Right ventricle myocardium superior (tissue), 1 donor: ENCODE measurements at regions not wholly inside any gene's neighbourhood (a gene's known extent, or its start where the extent isn't known, plus 50 kb on each side); places are given as distances from the start of the nearest gene placed in this dataset.
"Not testable (repeated sequence)": the region's sequence is repeated elsewhere in the genome, so short reads cannot be mapped to it uniquely, and the experiment has no call there.

Experiments
- ATAC-seq: fragments of 200-7000 bp; cut with Tn5 transposase; one replicate; pipeline ENCODE4 v1.9.1; 2020; ENCODE audit warnings: mild to moderate bottlenecking; ENCODE audit not compliant: poor library complexity
- DNase-seq: peaks from one replicate; pipeline ENCODE4 v3.0.0-alpha.2; 2020
- intact Hi-C: fragments of 100-400 bp; cut with DNase I; formaldehyde crosslinking; loops from one replicate; pipeline ENCODE4 v1.11.2; 2022
- donor health status: DM: no; HTN: yes; CAD: no; lungs with severe emphysema.

DNA sequence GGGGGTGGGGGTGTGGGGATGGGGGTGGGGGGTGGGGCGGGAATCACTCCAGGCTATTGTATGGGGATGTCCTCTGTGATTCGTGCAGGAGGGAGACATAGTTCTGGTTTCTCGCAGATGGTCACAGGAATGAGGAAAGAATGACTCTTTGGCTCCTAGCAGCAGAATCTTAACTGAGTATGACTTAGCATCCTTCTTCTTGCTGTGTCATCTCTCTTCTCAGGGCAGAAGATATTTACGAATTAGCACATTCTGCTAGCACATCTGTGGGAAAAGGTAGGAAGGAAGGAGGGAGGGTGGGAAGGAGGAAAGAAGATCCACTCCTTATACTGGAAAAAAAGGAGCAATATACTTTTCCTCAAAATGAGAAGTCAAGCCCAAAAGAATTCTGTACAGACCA, 686.8 kb upstream of the DEFB115 start:
- ATAC-seq, DNase-seq, intact Hi-C loops: not testable (repeated sequence)

GRCh38 chr20:30574337-30574736, 683.1 kb upstream of the DEFB115 start:
- intact Hi-C loops, ATAC-seq, DNase-seq: not testable (repeated sequence)

GRCh38 chr20:30579069-30579468, 678.4 kb upstream of the DEFB115 start:
- not testable (repeated sequence) for ATAC-seq, DNase-seq

GRCh38 chr20:30579824-30580438, 677.5 kb upstream of the DEFB115 start:
- DNase-seq = peak; percentile 64
- intact Hi-C loops = not testable (repeated sequence)
- peak; percentile 100 for ATAC-seq

More at GRCh38 chr20:30579069-30579468, 678.4 kb upstream of the DEFB115 start:
- intact Hi-C loops = not testable (repeated sequence)

DNA sequence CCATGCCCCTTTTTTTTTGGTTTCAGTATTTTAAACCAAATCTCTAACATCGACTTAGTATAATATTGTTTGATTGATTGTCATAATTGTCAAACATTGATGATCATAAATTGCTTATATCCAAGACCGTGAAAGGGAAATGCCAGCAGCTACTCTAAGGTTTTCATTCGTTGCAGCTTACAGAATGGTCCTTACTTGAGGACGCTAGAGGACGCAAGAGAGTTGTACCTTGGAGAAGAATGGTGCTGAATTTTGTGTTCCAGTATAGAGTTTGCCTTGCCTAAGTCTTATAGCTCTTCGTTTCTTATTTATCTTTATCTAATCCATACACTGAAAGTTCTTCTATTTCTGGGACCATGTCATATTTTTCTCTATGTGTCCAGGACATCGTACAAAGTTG, 675.6 kb upstream of the DEFB115 start:
- intact Hi-C loops, DNase-seq: not testable (repeated sequence)

DNA sequence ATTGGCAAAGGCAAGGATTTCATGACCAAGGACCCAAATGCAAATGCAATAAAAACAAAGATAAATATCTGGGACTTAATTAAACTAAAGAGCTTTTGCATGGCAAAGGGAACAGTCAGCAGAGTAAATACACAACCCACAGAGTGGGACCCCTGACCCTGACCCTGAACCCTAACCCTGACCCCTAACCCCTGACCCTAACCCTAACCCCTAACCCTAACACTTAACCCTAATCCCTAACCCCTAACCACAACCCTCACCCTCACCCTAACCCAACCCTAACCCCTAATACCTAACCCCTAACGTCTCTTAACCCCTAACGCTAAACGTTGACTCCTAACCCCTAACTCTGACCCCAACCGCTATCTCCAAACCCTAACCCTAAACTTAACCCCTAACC, 673.1 kb upstream of the DEFB115 start:
- intact Hi-C loops, DNase-seq, ATAC-seq: not testable (repeated sequence)

More for the DNA sequence above, 675.6 kb upstream of the DEFB115 start:
- ATAC-seq = not testable (repeated sequence)

DNA sequence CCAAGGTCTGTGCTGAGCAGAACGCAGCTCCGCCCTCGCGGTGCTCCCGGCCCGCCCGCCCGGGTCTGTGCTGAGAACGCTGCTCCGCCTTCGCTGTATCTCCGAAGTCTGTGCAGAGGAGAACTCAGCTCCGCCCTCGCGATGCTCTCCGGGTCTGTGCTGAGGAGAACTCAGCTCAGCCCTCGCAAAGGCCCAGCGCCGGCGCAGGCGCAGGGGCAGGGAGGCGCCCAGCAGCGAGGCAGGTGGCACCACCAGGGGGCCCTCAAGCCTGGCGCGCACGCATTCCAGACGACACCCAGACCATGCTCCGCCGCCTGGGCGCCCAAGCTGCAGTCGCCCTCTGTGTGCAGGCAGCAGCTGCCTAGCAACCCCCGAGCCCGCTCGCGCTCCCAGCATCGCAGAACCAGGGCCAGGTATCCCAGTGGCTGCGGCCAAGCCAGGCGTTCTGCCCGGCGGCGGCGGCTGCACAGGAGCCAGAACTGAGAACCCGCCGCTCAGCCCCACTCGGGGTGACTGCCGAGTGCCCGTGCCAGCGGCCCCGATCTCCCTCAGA, 672.1 kb upstream of the DEFB115 start:
- ATAC-seq (peak; percentile 99), DNase-seq (peak; percentile 72)
- intact Hi-C loops = not testable (repeated sequence)

GRCh38 chr20:30586178-30586577, 671.3 kb upstream of the DEFB115 start:
- DNase-seq, ATAC-seq, intact Hi-C loops: not testable (repeated sequence)

- intact Hi-C loops = no loop called here
- DNase-seq = no peak
- no peak for ATAC-seq
Observed at GRCh38 chr20:30593572-30593971, 663.9 kb upstream of the DEFB115 start.

GRCh38 chr20:30594112-30594511, 663.4 kb upstream of the DEFB115 start:
- ATAC-seq = no peak
- intact Hi-C loops = no loop called here
- no peak for DNase-seq

- DNase-seq = no peak
- ATAC-seq = no peak
- intact Hi-C loops = no loop called here
Observed at GRCh38 chr20:30595698-30596097, 661.8 kb upstream of the DEFB115 start.

DNA sequence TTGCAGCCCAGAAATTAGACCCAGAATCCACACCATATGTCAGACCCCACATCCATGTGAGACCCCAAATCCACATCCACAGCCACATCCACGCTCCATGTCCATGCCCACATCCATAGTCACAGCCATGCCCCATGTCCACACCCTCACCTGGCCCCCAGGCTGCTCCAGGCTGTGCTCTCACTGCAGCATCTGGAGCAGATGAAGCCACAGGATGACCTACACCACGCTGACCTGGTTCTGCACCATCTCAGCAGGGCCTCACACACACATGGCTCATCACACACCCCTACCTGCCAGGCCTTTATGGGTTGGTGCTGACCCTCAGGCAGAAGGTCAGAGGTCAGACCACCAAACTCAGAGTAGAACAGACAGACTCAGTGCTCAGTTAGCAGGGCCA, 660.0 kb upstream of the DEFB115 start:
- ATAC-seq, intact Hi-C loops, DNase-seq: not testable (repeated sequence)

GRCh38 chr20:30598460-30599230, 658.8 kb upstream of the DEFB115 start:
- intact Hi-C loops = no loop called here

GRCh38 chr20:30599990-30600389, 657.5 kb upstream of the DEFB115 start:
- DNase-seq (no peak), ATAC-seq (no peak)
- intact Hi-C loops = no loop called here

More at GRCh38 chr20:30598460-30599230, 658.8 kb upstream of the DEFB115 start:
- ATAC-seq (no peak), DNase-seq (no peak)

- ATAC-seq = no peak
Observed at GRCh38 chr20:30601974-30602373, 655.5 kb upstream of the DEFB115 start.

GRCh38 chr20:30602424-30602823, 655.0 kb upstream of the DEFB115 start:
- ATAC-seq (no peak), DNase-seq (no peak)
- intact Hi-C loops = no loop called here

More at GRCh38 chr20:30601974-30602373, 655.5 kb upstream of the DEFB115 start:
- DNase-seq = no peak
- intact Hi-C loops = no loop called here

- no peak for DNase-seq
- intact Hi-C loops = no loop called here
- no peak for ATAC-seq
Observed at GRCh38 chr20:30606990-30607389, 650.5 kb upstream of the DEFB115 start.

GRCh38 chr20:30610029-30610693, 647.3 kb upstream of the DEFB115 start:
- peak; percentile 43 for ATAC-seq
- no peak for DNase-seq
- intact Hi-C loops = no loop called here

- no peak for DNase-seq
- intact Hi-C loops = no loop called here
- ATAC-seq = no peak
Observed at GRCh38 chr20:30610751-30611150, 646.7 kb upstream of the DEFB115 start.
